GM12873 (cell line): ENCODE measurements at regions not wholly inside any gene's neighbourhood (a gene's known extent, or its start where the extent isn't known, plus 50 kb on each side); places are given as distances from the start of the nearest gene placed in this dataset.

Source experiments
- TF ChIP-seq, protein P1 (sequence below): IDR thresholded peaks from 2 replicates; pipeline ENCODE4 v1.5.1; 2012; ENCODE audit warnings: low read depth, mild to moderate bottlenecking, moderate library complexity, low read length, control low read depth; ENCODE audit not compliant: insufficient read depth; ENCODE audit errors: missing control alignments

DNA sequence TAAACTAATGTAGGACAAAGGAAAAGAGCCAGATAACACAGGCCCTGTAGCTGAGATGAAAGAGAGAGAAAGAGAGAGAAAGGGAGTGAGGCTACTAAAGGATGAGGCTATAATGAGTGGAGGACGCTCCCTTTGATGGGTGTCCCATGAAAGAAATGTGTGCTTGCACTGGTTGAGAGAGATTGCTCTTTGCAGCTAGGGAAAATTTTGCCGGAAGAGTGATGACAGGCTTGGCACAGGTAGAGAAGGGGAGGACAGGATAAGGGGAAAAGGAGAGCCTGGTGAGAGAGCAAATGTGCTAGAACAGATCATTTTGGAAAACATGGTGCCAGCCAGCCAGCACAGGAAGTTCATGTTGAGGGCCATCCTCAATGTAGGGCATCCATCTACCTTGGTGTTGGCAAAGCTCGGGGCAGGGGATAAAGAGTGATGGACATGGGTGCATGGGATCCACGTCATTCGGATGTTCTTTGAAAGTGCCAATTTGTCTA is 248.6 kb downstream of the BTG1 start:
- TF ChIP-seq, protein P1, sequence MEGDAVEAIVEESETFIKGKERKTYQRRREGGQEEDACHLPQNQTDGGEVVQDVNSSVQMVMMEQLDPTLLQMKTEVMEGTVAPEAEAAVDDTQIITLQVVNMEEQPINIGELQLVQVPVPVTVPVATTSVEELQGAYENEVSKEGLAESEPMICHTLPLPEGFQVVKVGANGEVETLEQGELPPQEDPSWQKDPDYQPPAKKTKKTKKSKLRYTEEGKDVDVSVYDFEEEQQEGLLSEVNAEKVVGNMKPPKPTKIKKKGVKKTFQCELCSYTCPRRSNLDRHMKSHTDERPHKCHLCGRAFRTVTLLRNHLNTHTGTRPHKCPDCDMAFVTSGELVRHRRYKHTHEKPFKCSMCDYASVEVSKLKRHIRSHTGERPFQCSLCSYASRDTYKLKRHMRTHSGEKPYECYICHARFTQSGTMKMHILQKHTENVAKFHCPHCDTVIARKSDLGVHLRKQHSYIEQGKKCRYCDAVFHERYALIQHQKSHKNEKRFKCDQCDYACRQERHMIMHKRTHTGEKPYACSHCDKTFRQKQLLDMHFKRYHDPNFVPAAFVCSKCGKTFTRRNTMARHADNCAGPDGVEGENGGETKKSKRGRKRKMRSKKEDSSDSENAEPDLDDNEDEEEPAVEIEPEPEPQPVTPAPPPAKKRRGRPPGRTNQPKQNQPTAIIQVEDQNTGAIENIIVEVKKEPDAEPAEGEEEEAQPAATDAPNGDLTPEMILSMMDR, result no peak

DNA sequence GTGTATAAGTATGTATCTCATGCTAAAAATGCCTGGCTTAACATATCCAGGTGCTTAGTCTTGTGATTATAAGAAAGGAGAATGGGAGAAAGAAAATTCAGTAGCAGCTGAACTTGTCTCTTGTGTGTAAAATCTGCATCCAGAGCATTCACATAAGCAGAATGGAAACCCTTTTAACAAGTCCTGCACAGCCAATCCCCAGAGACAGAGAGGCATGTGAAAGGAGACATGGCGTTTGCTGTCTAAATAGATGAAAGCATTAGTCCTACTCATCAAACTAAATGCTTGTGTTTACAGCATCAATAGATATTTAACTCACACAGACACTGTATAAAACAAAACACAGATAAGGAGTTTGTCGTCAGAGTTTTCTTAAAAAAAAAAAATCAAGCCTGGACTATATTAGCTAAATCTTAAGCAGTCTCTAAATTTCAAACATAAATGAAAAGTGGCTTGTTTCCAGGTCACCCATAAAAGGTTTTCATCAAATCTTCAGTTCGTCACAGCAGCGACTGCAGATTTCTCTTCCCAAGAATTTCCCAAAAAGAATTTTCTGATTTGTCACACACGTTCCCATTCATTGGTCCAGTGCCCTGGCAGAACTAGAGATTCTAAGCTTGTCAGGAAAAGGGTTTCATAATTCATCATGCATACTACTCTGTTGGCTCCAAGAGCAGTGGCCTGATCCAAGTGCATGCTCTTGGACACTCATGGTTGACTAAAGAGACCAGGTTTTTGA is 249.2 kb downstream of the BTG1 start:
- TF ChIP-seq, protein P1, result no peak

DNA sequence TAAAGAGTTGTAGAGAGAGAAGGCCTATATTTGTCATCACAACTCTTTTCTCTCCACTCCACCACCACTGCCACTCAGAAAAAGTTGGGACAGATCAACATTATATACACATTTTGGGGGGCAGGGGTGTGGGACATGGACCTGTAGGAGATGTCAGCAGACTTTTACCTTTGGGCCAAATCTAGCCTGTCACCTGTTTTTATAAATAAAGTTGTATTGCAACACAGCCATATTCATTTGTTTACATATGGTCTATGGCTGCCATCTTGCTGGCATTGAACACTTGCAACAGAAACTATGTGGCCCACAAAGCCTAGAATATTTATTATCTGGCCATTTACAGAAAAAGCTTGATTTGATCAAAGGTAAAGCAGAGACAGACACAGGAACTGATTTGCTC is 250.7 kb downstream of the BTG1 start:
- TF ChIP-seq, protein P1, result no peak

DNA sequence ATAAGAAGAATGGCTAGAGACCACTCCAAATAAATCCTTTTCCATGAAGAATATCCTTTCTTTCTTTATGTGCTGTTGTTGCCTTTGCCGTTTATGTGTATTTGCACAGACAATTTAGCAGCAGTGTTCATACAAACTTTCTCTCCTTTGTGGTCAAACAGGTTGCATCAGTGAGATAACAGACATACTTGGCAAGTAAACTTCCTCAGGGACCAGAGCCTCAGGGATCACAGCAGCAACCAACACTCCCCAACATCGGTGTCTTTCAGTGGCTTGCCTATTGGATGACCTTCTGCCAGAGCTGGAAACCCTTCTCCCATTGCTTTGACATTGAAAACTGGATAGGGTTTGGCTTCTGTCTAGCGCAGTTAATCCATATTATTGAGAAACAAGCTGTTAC is 252.2 kb downstream of the BTG1 start:
- TF ChIP-seq, protein P1, result no peak

DNA sequence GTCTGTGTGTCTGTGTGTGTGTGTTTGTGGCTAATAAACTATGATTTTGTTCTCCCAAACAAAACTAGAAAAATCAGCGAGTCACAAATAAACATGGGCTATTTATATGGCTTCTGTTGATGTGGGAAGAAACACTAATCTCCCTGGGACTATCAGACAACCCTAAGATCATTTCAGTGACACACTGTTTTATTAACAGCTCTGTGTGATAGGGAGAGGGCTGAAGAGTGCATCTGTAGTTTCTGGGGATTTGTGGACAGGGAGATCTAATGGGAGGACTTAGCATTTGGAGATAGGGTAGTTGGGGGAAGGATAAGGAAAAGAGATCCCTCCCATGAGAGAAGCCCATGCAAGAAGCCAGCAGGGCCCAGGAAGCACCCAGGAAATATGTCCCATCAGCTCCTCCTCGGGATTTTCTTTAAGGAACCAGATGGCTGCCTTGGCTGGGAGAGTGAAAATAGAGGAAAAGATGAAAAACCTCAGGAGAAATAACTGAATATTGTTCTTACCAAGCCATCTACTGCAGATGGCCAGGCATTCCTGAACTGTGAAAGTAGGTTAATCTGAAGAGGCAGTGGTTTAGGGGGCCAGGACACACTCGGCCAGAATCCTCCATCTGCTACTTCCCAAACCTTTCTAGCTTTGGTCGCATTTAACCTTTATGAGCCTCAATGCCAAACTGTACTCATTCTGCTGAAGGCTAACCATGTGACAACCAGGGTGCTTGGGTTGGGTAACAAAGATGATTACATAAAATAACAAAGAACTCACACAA is 253.4 kb downstream of the BTG1 start:
- TF ChIP-seq, protein P1, result no peak

DNA sequence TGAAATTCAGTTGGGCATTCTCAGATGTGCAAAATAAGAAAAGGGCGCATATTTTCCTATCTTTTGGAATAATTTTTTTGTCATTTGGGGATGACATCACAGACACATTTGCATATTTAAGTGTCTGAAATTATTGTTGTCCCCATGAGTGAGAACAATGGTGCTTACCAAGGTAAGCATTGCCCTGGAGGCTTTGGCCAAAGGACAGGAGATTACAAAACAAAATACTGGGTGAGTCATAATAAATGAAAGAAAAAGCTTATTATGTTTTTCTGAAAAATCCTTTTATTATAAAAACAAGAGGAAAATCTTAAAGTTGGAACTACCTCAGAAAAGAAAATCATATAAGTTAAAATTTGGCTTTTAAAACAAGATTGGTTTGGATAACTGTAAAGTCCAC is 254.9 kb downstream of the BTG1 start:
- TF ChIP-seq, protein P1, result no peak

DNA sequence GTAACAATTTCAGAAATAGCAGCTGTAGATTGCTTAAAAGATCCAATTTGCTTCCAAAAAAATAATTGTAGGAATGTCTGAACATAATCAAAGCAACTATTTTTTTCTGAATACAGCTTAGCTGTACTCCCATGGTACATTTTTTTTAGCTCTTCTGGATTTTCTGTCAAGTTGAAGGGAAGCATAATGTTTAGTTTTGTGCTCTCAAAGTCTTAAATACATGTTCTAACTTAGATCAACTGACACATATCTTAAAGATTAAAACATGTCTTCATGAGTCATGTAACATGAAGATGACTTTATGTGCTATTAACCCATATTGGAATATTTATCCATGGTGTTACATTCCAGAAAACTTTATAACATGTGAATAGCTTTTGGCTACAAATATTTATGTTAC is 255.7 kb downstream of the BTG1 start:
- TF ChIP-seq, protein P1, result no peak
